Right lobe of liver (tissue), 6 donors: ENCODE measurements at regions not wholly inside any gene's neighbourhood (a gene's known extent, or its start where the extent isn't known, plus 50 kb on each side); places are given as distances from the start of the nearest gene placed in this dataset.

ENCODE experiments used
- ATAC-seq, 4 donors: fragments of 200-7000 bp; cut with Tn5 transposase; one replicate each; pipeline ENCODE4 v1.9.1; 2020; ENCODE audit warnings: mild to moderate bottlenecking in 4 of 4, moderate library complexity in 4 of 4
- DNase-seq, 3 donors: peaks; one replicate each; pipeline ENCODE4 v3.0.0-alpha.2; 2020
- H3K27ac ChIP-seq, 3 donors: fragments of 200-600 bp; one replicate each; pipeline ENCODE4 v1.8.0; 2022
- H3K27me3 ChIP-seq, 2 donors: fragments of 200-600 bp; one replicate each; pipeline ENCODE4 v1.8.0; 2022
- H3K36me3 ChIP-seq, 4 donors: fragments of 200-600 bp; sonication (generic) in 1 of 4; one replicate each; pipeline versions ENCODE4 v1.5.1 to v1.8.0; 2017 to 2022; ENCODE audit warnings: control low read depth in 1 of 4
- H3K4me1 ChIP-seq, 4 donors: fragments of 200-600 bp; sonication (generic) in 1 of 4; one replicate each; pipeline versions ENCODE4 v1.5.1 to v1.8.0; 2017 to 2022; ENCODE audit warnings: control low read depth in 1 of 4
- H3K4me3 ChIP-seq, 3 donors: fragments of 200-600 bp; one replicate each; pipeline ENCODE4 v1.8.0; 2022
- H3K9me3 ChIP-seq, 4 donors: fragments of 200-600 bp; sonication (generic) in 1 of 4; one replicate each; pipeline versions ENCODE4 v1.5.1 to v1.8.0; 2017 to 2022; ENCODE audit warnings: control low read depth in 1 of 4
- POLR2A ChIP-seq: fragments of 450-650 bp; IDR thresholded peaks from one replicate; pipeline ENCODE4 v1.6.1; 2017; ENCODE audit warnings: antibody characterized with exemption, mild to moderate bottlenecking
- WGBS: methylation state at CpG from one replicate; pipeline ENCODE4 v1.1.6; 2018; ENCODE audit warnings: low coverage, low lambda C conversion rate; ENCODE audit not compliant: insufficient coverage; ENCODE audit errors: missing lambda C conversion rate; 5-methylcytosine and 5-hydroxymethylcytosine counted together
- intact Hi-C, 2 donors: fragments of 100-400 bp; cut with DNase I; formaldehyde crosslinking; loops; one replicate each; pipeline versions ENCODE4 v1.11.2 to v1.14.1; 2022
- TF ChIP-seq, protein P1 (sequence below), 4 donors: fragments of 200-600 bp in 3 of 4; fragments of 450-650 bp in 1 of 4; IDR thresholded peaks; one replicate each; pipeline versions ENCODE4 v1.5.1 to v1.8.0; 2016 to 2022; ENCODE audit warnings: antibody characterized with exemption in 4 of 4, mild to moderate bottlenecking in 2 of 4
- donor health status: DM: no; HTN: yes; CAD: no.
- donor health status: DM: no; HTN: no; CAD: no.
- donor health status: DM: no; HTN: no; CAD: no.
- donor health status: DM: no; HTN: yes; CAD: no.
- donor health status: DM: no; HTN: yes; CAD: no.

DNA sequence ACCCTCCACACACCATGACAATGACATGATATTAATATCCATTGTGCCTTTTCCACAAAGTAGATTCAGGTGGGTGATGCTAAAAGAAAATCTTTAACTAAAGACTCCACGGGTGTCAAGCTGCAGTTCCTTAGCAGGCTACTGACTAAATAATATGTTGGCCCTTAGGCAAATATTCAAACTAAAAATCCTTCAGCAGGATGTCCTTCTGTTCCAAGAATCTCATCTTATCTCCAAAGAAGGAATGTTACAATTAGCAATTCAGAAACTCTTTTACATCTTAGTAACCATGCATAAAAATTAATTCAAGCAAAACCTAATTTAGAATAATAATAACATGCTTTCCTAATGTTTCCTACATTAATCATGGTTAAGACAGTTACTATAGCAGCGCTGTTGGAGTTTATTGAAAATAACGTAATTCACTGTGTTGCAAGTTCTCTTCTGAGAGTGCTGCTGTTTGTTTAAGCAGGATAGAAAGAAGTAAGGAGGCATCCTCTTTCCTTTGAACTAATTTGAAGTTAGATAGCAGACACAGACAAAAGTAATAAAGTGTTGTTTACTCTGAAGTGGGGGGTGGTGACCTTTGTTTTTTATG, 414.8 kb upstream of the CDH4 start:
- 44% methylated on average over 3 of the region's 3 CpGs for WGBS
- H3K36me3 ChIP-seq = no peaks in the 10 kb centered on the region
- no peaks in the 10 kb centered on the region for H3K9me3 ChIP-seq
- H3K27me3 ChIP-seq = no peaks in the 10 kb centered on the region
- TF ChIP-seq, protein P1, sequence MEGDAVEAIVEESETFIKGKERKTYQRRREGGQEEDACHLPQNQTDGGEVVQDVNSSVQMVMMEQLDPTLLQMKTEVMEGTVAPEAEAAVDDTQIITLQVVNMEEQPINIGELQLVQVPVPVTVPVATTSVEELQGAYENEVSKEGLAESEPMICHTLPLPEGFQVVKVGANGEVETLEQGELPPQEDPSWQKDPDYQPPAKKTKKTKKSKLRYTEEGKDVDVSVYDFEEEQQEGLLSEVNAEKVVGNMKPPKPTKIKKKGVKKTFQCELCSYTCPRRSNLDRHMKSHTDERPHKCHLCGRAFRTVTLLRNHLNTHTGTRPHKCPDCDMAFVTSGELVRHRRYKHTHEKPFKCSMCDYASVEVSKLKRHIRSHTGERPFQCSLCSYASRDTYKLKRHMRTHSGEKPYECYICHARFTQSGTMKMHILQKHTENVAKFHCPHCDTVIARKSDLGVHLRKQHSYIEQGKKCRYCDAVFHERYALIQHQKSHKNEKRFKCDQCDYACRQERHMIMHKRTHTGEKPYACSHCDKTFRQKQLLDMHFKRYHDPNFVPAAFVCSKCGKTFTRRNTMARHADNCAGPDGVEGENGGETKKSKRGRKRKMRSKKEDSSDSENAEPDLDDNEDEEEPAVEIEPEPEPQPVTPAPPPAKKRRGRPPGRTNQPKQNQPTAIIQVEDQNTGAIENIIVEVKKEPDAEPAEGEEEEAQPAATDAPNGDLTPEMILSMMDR (IDR thresholded peaks at IDR 0.05) = no peak
- TF ChIP-seq POLR2A = no peak
- no peak overlapping the region for H3K27ac ChIP-seq
- no peaks in the 10 kb centered on the region for H3K4me1 ChIP-seq
- H3K4me3 ChIP-seq = no peak overlapping the region
- intact Hi-C loops = no loop called here
- ATAC-seq (no peak), DNase-seq (no peak)

- intact Hi-C loops = no loop called here
- no peak for ATAC-seq
- no peak for TF ChIP-seq POLR2A
- TF ChIP-seq, protein P1 (IDR thresholded peaks at IDR 0.05) = no peak
- no peaks in the 10 kb centered on the region for H3K9me3 ChIP-seq
- no peaks in the 10 kb centered on the region for H3K27me3 ChIP-seq
- 30% methylated on average over 2 of the region's 3 CpGs for WGBS
- H3K27ac ChIP-seq = no peak overlapping the region
- DNase-seq = no peak
- H3K4me3 ChIP-seq = no peak overlapping the region
- H3K4me1 ChIP-seq = no peaks in the 10 kb centered on the region
- no peaks in the 10 kb centered on the region for H3K36me3 ChIP-seq
Measured at GRCh38 chr20:60838297-60838696, 413.8 kb upstream of the CDH4 start.

DNA sequence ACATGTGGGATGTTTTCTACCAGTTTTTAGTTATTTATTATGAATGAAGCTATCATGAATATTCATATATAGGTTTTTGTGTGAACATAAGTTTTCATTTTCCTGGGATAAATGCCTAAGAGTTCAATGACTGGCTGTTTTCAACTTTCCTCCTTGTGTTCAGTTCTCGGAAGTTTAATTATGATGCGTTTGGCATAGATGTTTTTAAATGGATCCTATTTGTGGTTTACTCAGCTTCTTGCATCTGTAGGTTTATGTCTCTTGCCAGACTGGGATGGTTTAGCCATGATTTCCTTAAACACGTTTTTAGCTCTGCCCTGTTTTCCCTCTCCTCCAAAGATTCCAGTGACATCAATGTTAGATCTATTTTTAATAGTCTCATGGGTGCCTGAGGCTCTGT, 411.1 kb upstream of the CDH4 start:
- ATAC-seq (no peak), DNase-seq (no peak)
- Histone ChIP-seq H3K9me3 (no peaks in the 10 kb centered on the region), H3K36me3 (no peaks in the 10 kb centered on the region), H3K27me3 (no peaks in the 10 kb centered on the region), H3K27ac (no peak overlapping the region), H3K4me3 (no peak overlapping the region), H3K4me1 (no peaks in the 10 kb centered on the region)
- 43% methylated on average over 3 of the region's 3 CpGs for WGBS
- TF ChIP-seq, protein P1 (IDR thresholded peaks at IDR 0.05) = no peak
- no peak for TF ChIP-seq POLR2A
- intact Hi-C loops = no loop called here

- 56% methylated on average over 4 of the region's 4 CpGs for WGBS
- ATAC-seq (no peak), DNase-seq (no peak)
- TF ChIP-seq POLR2A = no peak
- TF ChIP-seq, protein P1 (IDR thresholded peaks at IDR 0.05) = no peak
- Histone ChIP-seq H3K4me3 (no peak overlapping the region), H3K36me3 (no peaks in the 10 kb centered on the region), H3K9me3 (no peaks in the 10 kb centered on the region), H3K4me1 (no peaks in the 10 kb centered on the region), H3K27me3 (no peaks in the 10 kb centered on the region), H3K27ac (no peak overlapping the region)
- intact Hi-C loops = no loop called here
Measured at GRCh38 chr20:60845146-60845545, 406.9 kb upstream of the CDH4 start.
